Gastrocnemius medialis (tissue), 4 donors: ENCODE measurements at regions not wholly inside any gene's neighbourhood (a gene's known extent, or its start where the extent isn't known, plus 50 kb on each side); places are given as distances from the start of the nearest gene placed in this dataset.
A peak's percentile ranks its signal among the peaks of the same experiment; 100 is the strongest.

Source experiments
- ATAC-seq, 2 donors: fragments of 150-250 bp; one replicate each; pipeline ENCODE4 v1.9.1; 2016
- DNase-seq, 2 donors: peaks; one replicate each; pipeline ENCODE4 v3.0.0-alpha.2; 2019
- H3K27ac ChIP-seq, 4 donors: fragments of 200-600 bp; sonication (generic); 1 replicate in 1 of 4; 2 replicates in 3 of 4; pipeline ENCODE4 v1.5.1; 2016 to 2018; ENCODE audit warnings: mild to moderate bottlenecking in 2 of 4, moderate library complexity in 1 of 4
- H3K27me3 ChIP-seq, 3 donors: fragments of 200-600 bp; sonication (generic) in 2 of 3; 1 replicate in 1 of 3; 2 replicates in 2 of 3; pipeline versions ENCODE4 v1.5.1 to v1.6.0; 2016 to 2019; ENCODE audit warnings: mild to moderate bottlenecking in 1 of 3, moderate library complexity in 1 of 3
- H3K36me3 ChIP-seq, 2 donors: fragments of 200-600 bp; sonication (generic) in 1 of 2; one replicate each; pipeline ENCODE4 v1.5.1; 2017 to 2018
- H3K4me1 ChIP-seq, 2 donors: fragments of 200-600 bp; sonication (generic) in 1 of 2; one replicate each; pipeline ENCODE4 v1.5.1; 2016 to 2017; ENCODE audit warnings: mild to moderate bottlenecking in 2 of 2
- H3K4me3 ChIP-seq, 4 donors: fragments of 200-600 bp; sonication (generic) in 3 of 4; 1 replicate in 1 of 4; 2 replicates in 3 of 4; pipeline ENCODE4 v1.5.1; 2016 to 2019; ENCODE audit warnings: mild to moderate bottlenecking in 2 of 4
- H3K9me3 ChIP-seq, 3 donors: fragments of 200-600 bp; sonication (generic) in 2 of 3; 1 replicate in 1 of 3; 2 replicates in 2 of 3; pipeline ENCODE4 v1.5.1; 2016 to 2019
- CTCF ChIP-seq, 5 experiments: fragments of 450-650 bp in 3 of 5; fragments of 200-600 bp in 2 of 5; sonication (generic) in 2 of 5; IDR thresholded peaks in 4 of 5; conservative IDR thresholded peaks in 1 of 5; 1 replicate in 4 of 5; 2 replicates in 1 of 5; pipeline ENCODE4 v1.5.1; 2016 to 2019; ENCODE audit warnings: antibody characterized with exemption in 5 of 5, mild to moderate bottlenecking in 3 of 5, moderate library complexity in 3 of 5
- POLR2A ChIP-seq, 2 donors: fragments of 450-650 bp; IDR thresholded peaks; one replicate each; pipeline ENCODE4 v1.6.1; 2017; ENCODE audit warnings: antibody characterized with exemption in 2 of 2, mild to moderate bottlenecking in 2 of 2, moderate library complexity in 2 of 2
- in situ Hi-C, 4 donors: fragments of 200-750 bp; cut with MboI; loops; one replicate each; pipeline versions ENCODE4 v1.15.0 to v1.8.0; 2017; ENCODE audit warnings: low sequenced_read_pairs in 4 of 4
- intact Hi-C: fragments of 100-400 bp; cut with DNase I; formaldehyde crosslinking; loops from one replicate; pipeline ENCODE4 v1.15.1; 2023; ENCODE audit warnings: low total_unique reads

GRCh38 chr1:8077120-8077573, 51.0 kb upstream of the ERRFI1 start:
- DNase-seq (peak; percentile 52 to 77), ATAC-seq (peak; percentile 92)
- H3K9me3 ChIP-seq, result no peaks in the 10 kb centered on the region
- H3K4me3 ChIP-seq, result no peak overlapping the region
- no peaks in the 10 kb centered on the region for H3K36me3 ChIP-seq
- H3K27ac ChIP-seq, result peak overlapping the region; percentile 69 to 83 (median 76)
- H3K4me1 ChIP-seq, result peaks cover 25 to 27% of the 10 kb centered on the region in 2 donors
- in situ Hi-C loops, result no loop called here
- no peaks in the 10 kb centered on the region for H3K27me3 ChIP-seq
- intact Hi-C loops, result loop anchor here (5.0 kb wide), 1 partner anchor 90 kb away; no protein-coding TSS in a partner anchor
- peak in 2 of 5 experiments; percentile 9 to 16 for TF ChIP-seq CTCF (IDR thresholded peaks at IDR 0.05 in 4 of 5, conservative IDR thresholded peaks at IDR 0.05 in 1 of 5)
- no peak for TF ChIP-seq POLR2A (IDR thresholded peaks at IDR 0.05)

DNA sequence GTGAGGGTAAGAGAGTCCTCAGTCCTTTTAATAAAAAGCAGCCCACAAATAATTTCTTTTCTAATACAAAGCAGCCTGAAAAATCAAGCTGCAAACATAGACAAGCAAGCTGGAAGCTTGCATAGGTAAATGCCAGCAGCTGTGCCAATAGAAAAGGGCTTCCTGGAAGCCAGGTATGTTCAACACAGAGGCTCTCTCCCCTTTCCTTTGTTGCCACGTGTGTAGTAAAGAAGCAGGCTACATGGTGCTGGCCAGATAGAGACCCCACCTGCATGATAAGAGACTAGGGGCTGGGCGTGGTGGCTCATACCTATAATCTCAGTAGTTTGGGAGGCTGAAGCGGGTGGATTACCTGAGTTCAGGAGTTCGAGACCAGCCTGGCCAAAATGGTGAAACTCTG, 50.1 kb upstream of the ERRFI1 start:
- in situ Hi-C loops, result no loop called here
- DNase-seq, result no peak
- no peak for ATAC-seq
- intact Hi-C loops, result loop anchor here (5.0 kb wide), 1 partner anchor 91 kb away; no protein-coding TSS in a partner anchor
- Histone ChIP-seq H3K4me3 (no peak overlapping the region), H3K4me1 (peaks cover 27% of the 10 kb centered on the region in 2 donors), H3K36me3 (no peaks in the 10 kb centered on the region), H3K9me3 (no peaks in the 10 kb centered on the region), H3K27ac (peak overlapping the region in 3 of 4 donors; percentile 72 to 83 (median 80)), H3K27me3 (no peaks in the 10 kb centered on the region)
- TF ChIP-seq POLR2A (IDR thresholded peaks at IDR 0.05) (no peak), CTCF (IDR thresholded peaks at IDR 0.05 in 4 of 5, conservative IDR thresholded peaks at IDR 0.05 in 1 of 5) (no peak)
